ENCODE measurements at regions not wholly inside any gene's neighbourhood (a gene's known extent, or its start where the extent isn't known, plus 50 kb on each side); places are given as distances from the start of the nearest gene placed in this dataset.
"Not testable (repeated sequence)": the region's sequence is repeated elsewhere in the genome, so short reads cannot be mapped to it uniquely, and the experiment has no call there.

GRCh38 chr3:139134678-139135372 is 90.1 kb upstream of the PRR23C start:
- DNase-seq (ENCODE audit: low spot score): no peak

DNA sequence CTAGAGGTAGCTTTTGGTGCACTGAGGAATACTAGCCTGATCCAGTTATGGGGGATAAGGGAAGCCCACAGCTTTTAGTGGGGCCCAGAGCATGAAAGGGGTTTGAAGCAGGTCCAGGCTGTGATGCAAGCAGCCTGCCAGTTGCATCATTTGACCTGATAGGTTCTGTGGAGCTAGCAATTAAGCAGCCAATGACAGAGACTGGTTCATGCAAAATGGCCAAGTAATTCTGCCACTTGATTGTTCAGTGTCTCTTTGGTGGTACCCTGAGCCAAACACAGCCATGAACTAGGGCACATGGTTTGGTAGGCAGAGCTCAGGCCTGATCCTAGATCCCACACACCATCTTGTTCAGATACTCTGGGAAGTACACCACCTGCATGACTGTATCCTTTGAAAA is 91.0 kb upstream of the PRR23C start:
- no peak for DNase-seq (ENCODE audit: low spot score)

DNA sequence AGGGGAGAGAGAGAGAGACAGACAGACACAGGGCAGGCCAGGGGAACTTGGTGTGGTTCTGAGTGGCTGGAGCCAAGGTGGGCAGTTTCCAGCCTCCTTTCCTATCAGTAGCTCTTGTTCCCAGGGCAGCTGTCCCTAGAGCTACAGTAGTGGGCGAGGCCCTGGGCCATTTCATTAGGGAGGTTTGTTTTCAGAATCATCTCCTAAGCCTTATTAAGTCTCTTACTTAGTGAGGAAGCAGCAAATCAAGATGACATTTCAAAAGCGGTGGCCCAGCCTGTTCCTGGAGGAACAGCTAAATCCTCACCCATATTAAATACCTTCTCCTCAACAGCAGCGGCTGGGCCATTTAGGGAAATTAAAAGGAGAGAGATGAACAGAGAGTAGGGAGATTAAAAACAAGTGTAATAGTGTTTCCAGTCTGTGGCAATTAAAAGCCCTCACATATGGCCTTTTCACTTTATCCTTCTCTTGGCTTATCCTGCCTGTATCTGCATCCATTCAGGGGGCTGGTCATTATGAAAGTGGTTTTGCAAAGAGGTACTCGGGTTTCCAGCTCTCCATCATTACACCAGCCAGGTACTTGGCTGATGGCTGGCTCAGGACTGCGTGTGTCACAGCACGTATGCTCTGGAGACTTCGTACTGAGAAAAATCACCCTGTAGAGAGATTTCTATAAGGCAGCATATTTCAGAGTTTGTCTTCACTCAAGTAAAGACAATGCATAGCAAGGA is 91.9 kb upstream of the PRR23C start:
- DNase-seq (ENCODE audit: low spot score): no peak

DNA sequence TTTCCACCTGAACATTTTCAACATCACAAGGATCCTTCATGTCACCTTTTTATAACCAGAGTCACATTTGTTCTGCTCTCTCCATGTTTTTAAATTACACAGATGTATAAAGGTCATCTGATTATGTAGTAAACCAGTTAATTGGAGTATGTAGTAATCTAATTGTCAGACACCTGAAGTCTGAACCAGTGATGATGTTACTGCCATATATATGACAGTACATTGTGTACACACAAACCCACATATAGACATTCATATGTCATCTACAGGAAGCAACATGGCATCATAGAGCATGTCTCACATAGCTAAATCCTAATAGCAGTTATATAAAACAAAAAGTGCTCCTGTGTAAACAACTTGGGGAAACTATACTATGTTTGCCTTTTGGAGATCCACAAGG is 95.9 kb upstream of the PRR23C start:
- DNase-seq (ENCODE audit: low spot score): no peak

DNA sequence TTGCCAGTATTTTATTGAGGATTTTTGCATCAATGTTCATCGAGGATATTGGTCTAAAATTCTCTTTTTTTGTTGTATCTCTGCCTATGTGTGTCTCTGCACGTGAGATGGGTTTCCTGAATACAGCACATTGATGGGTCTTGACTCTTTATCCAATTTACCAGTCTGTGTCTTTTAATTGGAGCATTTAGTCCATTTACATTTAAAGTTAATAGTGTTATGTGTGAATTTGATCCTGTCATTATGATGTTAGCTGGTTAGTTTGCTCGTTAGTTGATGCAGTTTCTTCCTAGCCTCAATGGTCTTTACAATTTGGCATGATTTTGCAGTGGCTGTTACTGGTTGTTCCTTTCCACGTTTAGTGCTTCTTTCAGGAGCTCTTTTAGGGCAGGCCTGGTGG is 101.3 kb upstream of the PRR23C start:
- not testable (repeated sequence) for DNase-seq (ENCODE audit: low spot score)

- no peak for DNase-seq (ENCODE audit: low spot score)
Measured at GRCh38 chr3:139151530-139151929, 106.8 kb upstream of the PRR23C start.

GRCh38 chr3:139153434-139153833 is 108.7 kb upstream of the PRR23C start:
- DNase-seq (ENCODE audit: low spot score): not testable (repeated sequence)

DNA sequence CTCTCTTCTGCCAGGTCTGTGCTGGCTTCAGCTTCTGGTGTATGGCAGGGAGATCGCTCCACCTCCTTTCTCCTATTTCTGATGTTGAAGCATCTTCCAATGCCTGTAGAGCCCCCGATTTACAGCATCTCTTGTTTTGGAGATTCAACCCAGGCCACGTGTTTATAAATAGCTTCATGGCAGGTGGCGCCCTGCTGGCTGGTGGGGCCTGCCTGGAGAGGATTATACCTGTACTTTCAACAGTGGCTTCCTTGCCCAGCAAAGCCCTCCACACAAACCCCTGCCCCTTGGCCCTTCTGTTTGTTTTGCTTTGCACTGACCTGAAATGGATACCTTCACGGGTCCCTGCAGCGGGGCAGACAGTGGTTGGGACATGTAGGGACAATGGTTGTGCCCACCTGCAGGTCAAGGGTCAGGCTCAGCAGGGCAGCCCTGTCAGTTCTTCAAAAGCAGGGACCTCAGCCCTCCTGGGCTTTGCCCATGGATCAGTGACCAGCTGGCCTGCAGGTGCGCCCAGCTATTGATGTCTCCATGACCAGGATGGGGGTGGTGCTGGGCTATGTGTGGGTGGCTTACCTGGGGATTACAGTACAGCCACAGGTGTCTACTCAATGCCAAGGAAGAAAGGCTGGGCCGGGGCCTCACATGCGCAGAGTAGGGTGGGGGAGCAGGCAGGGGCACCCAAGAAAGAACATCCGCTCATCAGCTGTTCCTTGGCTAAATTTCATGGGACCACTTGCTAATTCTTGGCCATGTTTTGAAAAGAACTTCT is 112.7 kb upstream of the PRR23C start:
- DNase-seq (ENCODE audit: low spot score): no peak

DNA sequence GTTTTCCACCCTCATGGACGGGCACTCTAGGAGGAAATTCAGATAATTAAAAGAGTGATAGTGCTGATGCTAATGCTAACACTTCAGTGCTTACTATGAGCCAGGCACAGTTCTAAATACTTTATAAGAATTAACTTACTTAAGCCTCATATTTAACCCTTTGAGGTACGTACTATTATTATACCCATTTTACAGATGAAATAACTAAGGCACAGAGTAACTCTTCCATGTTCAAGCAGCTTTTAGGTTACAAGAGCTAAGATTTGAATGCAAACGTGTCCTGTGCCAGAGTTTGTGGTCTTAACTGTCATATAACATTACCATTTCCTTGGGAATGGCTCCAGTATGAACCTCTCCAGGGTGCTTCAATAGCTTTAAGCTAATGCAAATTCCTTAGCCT is 114.7 kb upstream of the PRR23C start:
- no peak for DNase-seq (ENCODE audit: low spot score)

GRCh38 chr3:139173372-139174108 is 128.8 kb upstream of the PRR23C start:
- peak; percentile 11 for DNase-seq (ENCODE audit: low spot score)

GRCh38 chr3:139180489-139180888 is 135.8 kb upstream of the PRR23C start:
- no peak for DNase-seq (ENCODE audit: low spot score)

DNA sequence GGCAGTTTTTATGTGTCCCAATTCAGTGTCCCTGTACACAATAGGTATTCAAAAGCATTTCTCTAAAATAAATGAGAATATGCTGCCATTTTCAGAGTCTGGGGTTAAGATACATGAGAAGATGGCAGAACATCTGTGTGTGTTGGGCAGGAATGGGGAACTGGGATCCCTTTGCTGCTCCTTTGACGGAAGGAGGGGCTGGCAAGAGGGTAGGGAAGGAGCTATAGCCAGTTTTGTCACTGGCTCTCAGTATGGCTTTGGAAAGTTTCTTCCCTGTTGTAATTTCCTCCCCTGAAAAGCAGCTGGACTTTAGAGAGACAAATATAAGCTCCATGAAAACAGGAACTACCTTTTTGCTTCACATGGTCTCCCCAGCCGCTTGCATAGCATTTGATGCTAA is 137.5 kb upstream of the PRR23C start:
- DNase-seq (ENCODE audit: low spot score): no peak

DNA sequence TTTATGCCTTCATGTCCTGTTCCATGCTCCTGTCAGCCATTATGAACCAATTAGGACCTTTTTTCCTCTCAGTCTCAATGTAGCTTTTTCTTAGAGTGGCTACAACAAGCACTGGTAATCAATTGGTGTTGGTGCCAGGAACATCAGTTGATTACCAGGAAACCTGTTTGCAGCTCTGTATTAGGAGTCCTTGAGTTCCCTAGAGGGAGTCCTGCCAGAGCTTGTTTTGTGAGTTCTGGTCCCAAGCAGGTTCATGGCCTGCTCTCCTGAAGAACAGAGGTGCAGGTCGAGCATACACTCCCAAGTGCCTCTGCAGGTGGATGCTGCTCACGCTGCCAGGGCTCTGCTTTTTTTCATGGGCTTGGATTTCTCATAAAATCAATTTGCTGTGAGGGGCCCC is 137.9 kb upstream of the PRR23C start:
- DNase-seq (ENCODE audit: low spot score): no peak

GRCh38 chr3:139185527-139185926 is 140.8 kb upstream of the PRR23C start:
- no peak for DNase-seq (ENCODE audit: low spot score)

DNA sequence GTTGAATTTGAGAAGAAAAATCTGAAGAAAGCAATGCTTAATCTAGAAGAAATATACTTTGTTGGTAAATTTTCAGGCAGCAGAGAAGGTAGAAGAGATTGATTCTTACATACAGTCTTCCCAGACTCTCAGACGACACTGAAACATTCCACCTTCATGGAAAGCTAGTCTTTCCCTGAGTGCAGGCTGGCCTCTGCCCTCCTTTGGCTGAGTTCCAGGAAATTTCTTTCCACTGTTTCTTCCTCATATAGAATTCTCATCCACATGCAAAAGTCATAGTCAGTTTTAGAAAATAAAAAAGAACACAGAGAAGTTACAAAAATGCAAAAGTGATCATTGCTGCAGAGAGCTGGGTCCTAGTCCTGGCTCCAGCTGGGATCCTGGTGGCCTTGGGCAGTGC is 142.5 kb upstream of the PRR23C start:
- no peak for DNase-seq (ENCODE audit: low spot score)

DNA sequence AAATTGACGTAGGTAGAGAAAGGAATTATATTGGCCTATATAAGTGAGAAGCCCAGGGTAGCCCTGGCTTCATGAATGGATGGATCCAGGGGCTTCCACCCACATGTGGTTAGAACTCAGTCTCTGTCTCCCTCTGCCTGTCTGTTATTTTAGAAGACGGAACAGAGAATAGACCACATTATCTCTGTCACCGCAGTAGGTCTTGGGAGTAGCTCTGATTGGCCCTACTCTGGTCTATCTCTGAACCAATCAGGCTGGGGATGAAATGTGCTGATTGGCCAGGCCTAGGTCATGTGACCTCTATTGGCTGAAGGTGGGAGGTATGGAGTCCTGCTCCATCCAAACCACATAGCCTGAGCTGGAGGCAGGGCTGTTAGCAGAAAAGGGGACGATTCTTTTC is 143.0 kb upstream of the PRR23C start:
- DNase-seq (ENCODE audit: low spot score): no peak

DNA sequence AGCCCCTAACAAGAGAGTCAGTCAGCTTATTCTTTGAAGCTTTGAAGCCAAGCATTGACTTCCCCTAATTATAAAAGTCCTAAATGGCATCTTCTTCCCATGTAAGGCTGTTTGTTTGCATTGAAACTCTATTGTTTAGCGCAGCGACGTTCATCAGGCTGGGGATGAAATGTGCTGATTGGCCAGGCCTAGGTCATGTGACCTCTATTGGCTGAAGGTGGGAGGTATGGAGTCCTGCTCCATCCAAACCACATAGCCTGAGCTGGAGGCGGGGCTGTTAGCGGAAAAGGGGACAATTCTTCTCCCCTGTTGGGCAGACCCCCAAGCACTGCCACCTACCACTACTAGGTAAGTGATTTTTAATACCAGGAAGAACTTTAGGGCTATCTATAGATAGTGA is 145.3 kb upstream of the PRR23C start:
- no peak for DNase-seq (ENCODE audit: low spot score)

GRCh38 chr3:139194421-139194820 is 149.4 kb upstream of the MRPS22 start:
- not testable (repeated sequence) for DNase-seq (ENCODE audit: low spot score)

GRCh38 chr3:139196146-139196545 is 147.7 kb upstream of the MRPS22 start:
- DNase-seq (ENCODE audit: low spot score): not testable (repeated sequence)

GRCh38 chr3:139197251-139197650 is 146.6 kb upstream of the MRPS22 start:
- DNase-seq (ENCODE audit: low spot score): no peak

DNA sequence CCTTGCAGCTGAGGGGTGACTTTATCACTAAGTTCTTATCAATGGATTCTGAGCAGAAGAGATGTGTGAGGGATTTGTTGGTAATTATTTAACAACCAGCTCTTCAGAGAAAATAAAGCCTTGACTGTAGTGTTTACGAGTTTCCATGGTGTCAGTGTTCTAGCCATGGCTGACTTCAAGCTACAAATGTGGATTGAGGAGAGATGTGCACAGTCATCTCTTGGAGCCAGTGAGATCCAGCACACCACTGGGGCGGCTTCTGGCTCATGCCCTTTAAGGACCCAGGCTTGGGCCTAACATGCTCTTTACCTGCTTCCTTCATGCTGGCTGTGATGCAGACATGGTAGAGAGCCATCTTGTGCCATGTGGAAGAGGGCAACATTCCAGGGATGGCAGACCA is 145.6 kb upstream of the MRPS22 start:
- DNase-seq (ENCODE audit: low spot score): no peak

GRCh38 chr3:139198929-139199328 is 144.9 kb upstream of the MRPS22 start:
- no peak for DNase-seq (ENCODE audit: low spot score)
